Osteocyte (in vitro differentiated cells): ENCODE measurements at regions not wholly inside any gene's neighbourhood (a gene's known extent, or its start where the extent isn't known, plus 50 kb on each side); places are given as distances from the start of the nearest gene placed in this dataset.
A peak's percentile ranks its signal among the peaks of the same experiment; 100 is the strongest.

Source experiments
- DNase-seq: peaks from one replicate; pipeline ENCODE4 v3.0.0; 2021; ENCODE audit warnings: mixed read lengths; ENCODE audit not compliant: unreplicated experiment; ENCODE audit errors: extremely low spot score
- H3K27ac Mint-ChIP-seq: one replicate; pipeline ENCODE4 v1.8.0; 2021; ENCODE audit warnings: mild to moderate bottlenecking, mixed read lengths; ENCODE audit not compliant: unreplicated experiment
- H3K27me3 Mint-ChIP-seq: one replicate; pipeline ENCODE4 v1.8.0; 2021; ENCODE audit warnings: mixed read lengths; ENCODE audit not compliant: unreplicated experiment
- H3K36me3 Mint-ChIP-seq: one replicate; pipeline ENCODE4 v1.8.0; 2021; ENCODE audit warnings: mixed read lengths; ENCODE audit not compliant: unreplicated experiment
- H3K4me1 Mint-ChIP-seq: one replicate; pipeline ENCODE4 v1.8.0; 2021; ENCODE audit warnings: mixed read lengths; ENCODE audit not compliant: unreplicated experiment
- H3K4me3 Mint-ChIP-seq: one replicate; pipeline ENCODE4 v1.8.0; 2021; ENCODE audit warnings: mild to moderate bottlenecking, moderate library complexity, mixed read lengths; ENCODE audit not compliant: unreplicated experiment
- H3K9me3 Mint-ChIP-seq: one replicate; pipeline ENCODE4 v1.8.0; 2021; ENCODE audit warnings: mixed read lengths; ENCODE audit not compliant: unreplicated experiment
- TF ChIP-seq, protein P1 (sequence below): fragments of 200-600 bp; sonication (generic); IDR thresholded peaks from 2 replicates; pipeline ENCODE4 v1.5.0; 2021; ENCODE audit warnings: antibody characterized with exemption, mild to moderate bottlenecking, moderate library complexity

DNA sequence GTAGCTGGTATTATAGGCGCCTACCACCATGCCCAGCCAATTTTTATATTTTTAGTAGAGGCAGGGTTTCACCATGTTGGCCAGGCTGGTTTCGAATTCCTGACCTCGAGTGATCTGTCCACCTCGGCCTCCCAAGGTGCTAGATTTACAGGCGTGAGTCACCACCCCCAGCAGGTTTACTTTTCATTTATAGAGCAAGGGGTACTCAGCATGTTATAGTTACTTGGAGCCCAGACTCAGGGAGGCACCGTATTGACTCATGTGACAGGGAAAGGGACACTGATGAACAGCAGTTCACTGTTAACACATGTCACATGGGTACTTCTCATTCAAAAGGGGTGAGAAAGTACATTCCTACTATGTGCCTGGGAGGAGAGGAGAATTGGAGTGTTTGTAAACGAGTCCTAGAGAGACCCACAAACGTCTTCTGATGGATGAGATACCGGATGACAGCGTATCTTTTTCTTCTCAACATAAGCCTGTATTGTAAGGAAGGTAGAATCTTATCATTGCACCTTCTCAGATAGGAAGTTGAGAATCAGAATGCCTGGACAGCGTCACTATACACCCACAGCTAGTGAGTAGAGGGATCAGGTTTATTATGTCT is 510.0 kb downstream of the USP25 start:
- TF ChIP-seq, protein P1, sequence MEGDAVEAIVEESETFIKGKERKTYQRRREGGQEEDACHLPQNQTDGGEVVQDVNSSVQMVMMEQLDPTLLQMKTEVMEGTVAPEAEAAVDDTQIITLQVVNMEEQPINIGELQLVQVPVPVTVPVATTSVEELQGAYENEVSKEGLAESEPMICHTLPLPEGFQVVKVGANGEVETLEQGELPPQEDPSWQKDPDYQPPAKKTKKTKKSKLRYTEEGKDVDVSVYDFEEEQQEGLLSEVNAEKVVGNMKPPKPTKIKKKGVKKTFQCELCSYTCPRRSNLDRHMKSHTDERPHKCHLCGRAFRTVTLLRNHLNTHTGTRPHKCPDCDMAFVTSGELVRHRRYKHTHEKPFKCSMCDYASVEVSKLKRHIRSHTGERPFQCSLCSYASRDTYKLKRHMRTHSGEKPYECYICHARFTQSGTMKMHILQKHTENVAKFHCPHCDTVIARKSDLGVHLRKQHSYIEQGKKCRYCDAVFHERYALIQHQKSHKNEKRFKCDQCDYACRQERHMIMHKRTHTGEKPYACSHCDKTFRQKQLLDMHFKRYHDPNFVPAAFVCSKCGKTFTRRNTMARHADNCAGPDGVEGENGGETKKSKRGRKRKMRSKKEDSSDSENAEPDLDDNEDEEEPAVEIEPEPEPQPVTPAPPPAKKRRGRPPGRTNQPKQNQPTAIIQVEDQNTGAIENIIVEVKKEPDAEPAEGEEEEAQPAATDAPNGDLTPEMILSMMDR: no peak
- no peak for DNase-seq
- H3K27ac Mint-ChIP-seq: peak overlapping the region; percentile 13
- H3K36me3 Mint-ChIP-seq: peaks cover 7% of the 10 kb centered on the region
- H3K27me3 Mint-ChIP-seq: no peaks in the 10 kb centered on the region
- H3K4me3 Mint-ChIP-seq: no peak overlapping the region
- peaks cover 25% of the 10 kb centered on the region for H3K4me1 Mint-ChIP-seq
- H3K9me3 Mint-ChIP-seq: no peaks in the 10 kb centered on the region

DNA sequence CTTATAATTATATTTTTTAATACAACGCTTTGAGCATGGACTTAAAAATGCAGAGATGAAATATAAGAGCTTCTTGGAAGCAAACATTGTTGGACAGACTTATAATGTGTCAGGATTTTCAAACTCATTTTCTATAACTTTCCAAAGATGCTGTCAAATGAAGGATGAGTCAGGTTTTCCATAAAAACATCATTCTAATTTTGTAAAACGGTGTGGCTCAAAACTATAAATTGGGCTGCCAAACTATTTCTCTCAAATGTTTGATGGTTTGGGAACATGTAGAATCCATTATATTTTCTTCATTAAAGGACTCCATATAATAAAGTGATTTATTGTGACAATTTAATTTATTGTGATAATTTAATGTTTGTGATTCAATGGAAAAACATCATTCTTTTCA is 511.2 kb downstream of the USP25 start:
- Mint-ChIP-seq H3K36me3 (peaks cover 7% of the 10 kb centered on the region), H3K4me1 (peaks cover 25% of the 10 kb centered on the region), H3K9me3 (peaks cover 4% of the 10 kb centered on the region), H3K27ac (peak overlapping the region; percentile 75), H3K4me3 (no peak overlapping the region), H3K27me3 (no peaks in the 10 kb centered on the region)
- TF ChIP-seq, protein P1: no peak
- no peak for DNase-seq

DNA sequence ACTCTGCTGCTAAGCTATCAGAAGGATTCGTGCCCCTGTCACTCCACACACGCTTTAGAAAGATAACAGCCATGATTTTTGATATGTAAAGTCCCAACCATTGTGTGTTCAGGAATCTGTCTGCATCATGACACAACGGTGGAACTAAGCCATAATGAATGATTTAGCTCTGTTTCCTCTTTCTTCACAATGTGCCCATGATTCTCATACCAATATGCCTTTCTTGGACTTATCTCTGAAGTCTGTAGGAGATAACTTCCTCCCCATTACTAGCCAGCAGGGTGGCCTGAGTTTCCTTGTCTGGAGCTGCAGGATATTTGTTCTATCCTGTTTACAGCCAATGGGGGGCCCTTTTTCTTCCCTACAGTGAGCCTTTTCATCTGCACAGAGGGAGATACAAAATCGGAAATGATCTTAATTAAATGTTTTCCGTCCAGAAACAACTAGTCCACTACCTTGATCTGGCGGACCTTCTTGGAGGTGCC is 511.7 kb downstream of the USP25 start:
- Mint-ChIP-seq H3K36me3 (peaks cover 10% of the 10 kb centered on the region), H3K4me3 (no peak overlapping the region), H3K9me3 (peaks cover 8% of the 10 kb centered on the region), H3K27ac (peak overlapping the region; percentile 75), H3K4me1 (peaks cover 25% of the 10 kb centered on the region), H3K27me3 (no peaks in the 10 kb centered on the region)
- TF ChIP-seq, protein P1: no peak
- DNase-seq: no peak

DNA sequence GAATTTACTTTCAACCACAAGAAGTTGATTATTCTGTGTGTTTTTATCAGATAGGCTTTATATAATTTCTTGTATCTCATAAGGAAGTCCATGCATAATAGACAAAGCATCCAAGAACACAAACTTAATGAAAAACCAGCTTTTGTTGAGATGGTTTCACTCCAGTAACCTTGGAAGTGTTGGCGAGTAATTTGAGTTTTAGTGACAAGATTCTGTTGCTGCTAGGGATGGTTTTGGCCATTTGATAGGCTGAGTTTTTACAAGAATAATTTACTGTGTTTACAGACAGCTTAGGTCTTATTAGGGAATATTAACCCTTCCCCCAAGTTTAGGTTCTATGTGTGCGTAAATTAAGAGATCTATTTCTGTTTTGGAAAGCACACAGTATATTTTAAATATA is 513.6 kb downstream of the USP25 start:
- H3K9me3 Mint-ChIP-seq: peaks cover 8% of the 10 kb centered on the region
- H3K27me3 Mint-ChIP-seq: no peaks in the 10 kb centered on the region
- peaks cover 25% of the 10 kb centered on the region for H3K4me1 Mint-ChIP-seq
- DNase-seq: no peak
- H3K27ac Mint-ChIP-seq: no peak overlapping the region
- H3K4me3 Mint-ChIP-seq: no peak overlapping the region
- peaks cover 9% of the 10 kb centered on the region for H3K36me3 Mint-ChIP-seq
- TF ChIP-seq, protein P1: no peak

DNA sequence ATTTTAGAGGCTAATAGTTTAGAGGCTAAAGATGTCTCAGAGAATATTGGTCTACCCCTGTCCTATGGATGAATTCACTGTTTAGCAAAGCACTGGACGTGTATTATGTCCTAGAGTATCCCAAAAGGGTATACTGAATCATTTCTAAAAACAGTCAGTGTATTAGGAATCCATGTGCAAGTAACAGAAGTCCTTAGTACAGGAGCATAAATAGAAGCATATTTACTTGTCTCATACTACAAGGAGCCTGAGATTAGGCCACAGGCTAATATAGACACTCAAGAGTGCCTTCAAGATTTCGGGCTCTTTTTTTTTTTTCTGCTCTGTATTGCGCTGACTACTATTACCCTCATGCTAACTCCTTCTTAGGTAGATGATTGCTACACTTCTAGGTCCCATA is 518.9 kb downstream of the USP25 start:
- TF ChIP-seq, protein P1: no peak
- H3K4me3 Mint-ChIP-seq: no peak overlapping the region
- H3K27me3 Mint-ChIP-seq: no peaks in the 10 kb centered on the region
- peaks cover 8% of the 10 kb centered on the region for H3K9me3 Mint-ChIP-seq
- no peak for DNase-seq
- H3K36me3 Mint-ChIP-seq: peaks cover 14% of the 10 kb centered on the region
- peaks cover 31% of the 10 kb centered on the region for H3K4me1 Mint-ChIP-seq
- no peak overlapping the region for H3K27ac Mint-ChIP-seq
